Uterus (tissue), 3 donors: ENCODE measurements at regions not wholly inside any gene's neighbourhood (a gene's known extent, or its start where the extent isn't known, plus 50 kb on each side); places are given as distances from the start of the nearest gene placed in this dataset.

Experiments
- DNase-seq, 2 donors: peaks; one replicate each; pipeline ENCODE4 v3.0.0-alpha.2; 2019 to 2020
- H3K27ac ChIP-seq, 2 donors: fragments of 200-600 bp; sonication (generic); 1 replicate in 1 of 2; 2 replicates in 1 of 2; pipeline ENCODE4 v1.5.1; 2016 to 2018
- H3K27me3 ChIP-seq, 2 donors: fragments of 200-600 bp; sonication (generic); one replicate each; pipeline ENCODE4 v1.5.1; 2018 to 2019; ENCODE audit warnings: control low read depth in 1 of 2
- H3K36me3 ChIP-seq, 2 donors: fragments of 200-600 bp; sonication (generic); one replicate each; pipeline ENCODE4 v1.5.1; 2019; ENCODE audit warnings: control low read depth in 1 of 2
- H3K4me1 ChIP-seq, 2 donors: fragments of 200-600 bp; sonication (generic); one replicate each; pipeline ENCODE4 v1.5.1; 2018 to 2019; ENCODE audit warnings: control low read depth in 1 of 2
- H3K4me3 ChIP-seq, 2 donors: fragments of 200-600 bp; sonication (generic); 1 replicate in 1 of 2; 2 replicates in 1 of 2; pipeline ENCODE4 v1.5.1; 2018 to 2019; ENCODE audit warnings: mild to moderate bottlenecking in 1 of 2
- H3K9me3 ChIP-seq, 2 donors: fragments of 200-600 bp; sonication (generic); one replicate each; pipeline ENCODE4 v1.5.1; 2019; ENCODE audit warnings: control low read depth in 1 of 2
- CTCF ChIP-seq, 4 experiments: fragments of 200-600 bp in 2 of 4; fragments of 450-650 bp in 2 of 4; sonication (generic) in 2 of 4; IDR thresholded peaks; one replicate each; pipeline ENCODE4 v1.5.1; 2016 to 2019; ENCODE audit warnings: antibody characterized with exemption in 4 of 4, mild to moderate bottlenecking in 2 of 4, moderate library complexity in 1 of 4
- POLR2A ChIP-seq, 2 donors: fragments of 450-650 bp; IDR thresholded peaks; one replicate each; pipeline ENCODE4 v1.6.1; 2016; ENCODE audit warnings: antibody characterized with exemption in 2 of 2, mild to moderate bottlenecking in 1 of 2, moderate library complexity in 1 of 2
- intact Hi-C: fragments of 100-400 bp; cut with DNase I; formaldehyde crosslinking; loops from one replicate; pipeline ENCODE4 v1.15.1; 2023; ENCODE audit warnings: low total_unique reads
- donor health status: DM: yes; HTN: yes; CAD: no.

GRCh38 chr7:156222151-156222550 lies 409.9 kb upstream of the SHH start:
- H3K4me1 ChIP-seq = no peaks in the 10 kb centered on the region

GRCh38 chr7:156220701-156221100 lies 408.4 kb upstream of the SHH start:
- H3K36me3 ChIP-seq = no peaks in the 10 kb centered on the region
- no peak for DNase-seq
- no peaks in the 10 kb centered on the region for H3K9me3 ChIP-seq
- no peak overlapping the region for H3K4me3 ChIP-seq
- H3K27me3 ChIP-seq = no peaks in the 10 kb centered on the region
- no peak overlapping the region for H3K27ac ChIP-seq
- no peaks in the 10 kb centered on the region for H3K4me1 ChIP-seq
- intact Hi-C loops = no loop called here
- TF ChIP-seq POLR2A (IDR thresholded peaks at IDR 0.05) (no peak), CTCF (IDR thresholded peaks at IDR 0.05) (no peak)

More at GRCh38 chr7:156222151-156222550, 409.9 kb upstream of the SHH start:
- DNase-seq = no peak
- intact Hi-C loops = no loop called here
- Histone ChIP-seq H3K36me3 (no peaks in the 10 kb centered on the region), H3K4me3 (no peak overlapping the region), H3K27ac (no peak overlapping the region), H3K9me3 (no peaks in the 10 kb centered on the region), H3K27me3 (no peaks in the 10 kb centered on the region)
- TF ChIP-seq CTCF (IDR thresholded peaks at IDR 0.05) (no peak), POLR2A (IDR thresholded peaks at IDR 0.05) (no peak)

GRCh38 chr7:156220078-156220605 lies 407.9 kb upstream of the SHH start:
- Histone ChIP-seq H3K36me3 (no peaks in the 10 kb centered on the region), H3K9me3 (no peaks in the 10 kb centered on the region), H3K27ac (no peak overlapping the region), H3K4me1 (no peaks in the 10 kb centered on the region), H3K27me3 (no peaks in the 10 kb centered on the region), H3K4me3 (no peak overlapping the region)
- intact Hi-C loops = no loop called here
- TF ChIP-seq POLR2A (IDR thresholded peaks at IDR 0.05) (no peak), CTCF (IDR thresholded peaks at IDR 0.05) (no peak)
- DNase-seq = no peak

- Histone ChIP-seq H3K27me3 (no peaks in the 10 kb centered on the region), H3K36me3 (no peaks in the 10 kb centered on the region), H3K4me1 (no peaks in the 10 kb centered on the region), H3K27ac (no peak overlapping the region), H3K9me3 (no peaks in the 10 kb centered on the region), H3K4me3 (no peak overlapping the region)
- TF ChIP-seq CTCF (IDR thresholded peaks at IDR 0.05) = no peak
- no peak for TF ChIP-seq POLR2A (IDR thresholded peaks at IDR 0.05)
- DNase-seq = no peak
- intact Hi-C loops = no loop called here
Observed at GRCh38 chr7:156219307-156220077, 407.2 kb upstream of the SHH start.

GRCh38 chr7:156218544-156219306 lies 406.5 kb upstream of the SHH start:
- TF ChIP-seq POLR2A (IDR thresholded peaks at IDR 0.05) (no peak), CTCF (IDR thresholded peaks at IDR 0.05) (no peak)
- no peaks in the 10 kb centered on the region for H3K36me3 ChIP-seq
- no peaks in the 10 kb centered on the region for H3K9me3 ChIP-seq
- no peak for DNase-seq
- no peaks in the 10 kb centered on the region for H3K4me1 ChIP-seq
- H3K27ac ChIP-seq = no peak overlapping the region
- intact Hi-C loops = no loop called here
- no peak overlapping the region for H3K4me3 ChIP-seq
- no peaks in the 10 kb centered on the region for H3K27me3 ChIP-seq
